AG04450 (cell line): ENCODE measurements at regions not wholly inside any gene's neighbourhood (a gene's known extent, or its start where the extent isn't known, plus 50 kb on each side); places are given as distances from the start of the nearest gene placed in this dataset.

Experiments
- CTCF ChIA-PET: fragments of 300-600, 350-600 bp; formaldehyde crosslinking; extraction: SDS; loops from one replicate; lab custom pipeline; 2022; ENCODE audit warnings: antibody characterized with exemption, inconsistent platforms; lab: Charles Lee
- POLR2A ChIA-PET: fragments of 350-600 bp; formaldehyde crosslinking; extraction: SDS; loops from one replicate; lab custom pipeline; 2021; ENCODE audit warnings: antibody characterized with exemption, inconsistent platforms; lab: Yijun Ruan, JAX
- DNase-seq: peaks from one replicate; pipeline ENCODE4 v3.0.0-alpha.2; 2011; ENCODE audit warnings: low read depth, low spot score
- H3K27ac ChIP-seq: one replicate; pipeline ENCODE4 v1.5.1; 2012; ENCODE audit warnings: low read depth, low read length, control low read depth
- H3K27me3 ChIP-seq: one replicate; pipeline ENCODE4 v1.6.0; 2012; ENCODE audit warnings: low read length; ENCODE audit not compliant: control insufficient read depth, insufficient read depth
- H3K4me3 ChIP-seq: 2 replicates; pipeline ENCODE4 v1.5.1; 2011; ENCODE audit warnings: mild to moderate bottlenecking, low read depth, low read length, control low read depth
- H3K9me3 ChIP-seq: 2 replicates; pipeline ENCODE4 v1.5.1; 2012; ENCODE audit warnings: low read length; ENCODE audit not compliant: control insufficient read depth, insufficient read depth
- TF ChIP-seq, protein P1 (sequence below): IDR thresholded peaks from 2 replicates; pipeline ENCODE4 v1.5.1; 2011; ENCODE audit warnings: low read depth, low read length, control low read depth, inconsistent platforms

DNA sequence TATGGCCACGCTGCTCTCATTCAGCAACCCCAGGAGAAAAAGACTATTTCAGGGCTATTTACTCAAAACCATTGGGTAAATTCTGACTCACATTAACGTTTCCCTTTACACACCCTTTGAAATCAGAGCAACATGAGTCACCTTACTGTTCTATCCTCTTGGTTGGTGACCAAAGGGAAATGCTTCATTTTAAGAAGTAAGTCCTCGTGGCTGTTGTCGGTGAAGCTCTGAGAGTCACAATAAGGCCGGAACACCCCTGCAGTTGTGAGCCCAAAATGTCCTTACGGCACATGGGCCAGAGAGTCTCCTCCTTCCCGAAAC, 56.3 kb upstream of the SPRY1 start:
- DNase-seq = peak; percentile 52
- no peaks in the 10 kb centered on the region for H3K27me3 ChIP-seq
- POLR2A ChIA-PET = no interaction called here
- H3K4me3 ChIP-seq = no peak overlapping the region
- H3K9me3 ChIP-seq = no peaks in the 10 kb centered on the region; the same call in 1 of the 2 replicates
- H3K27ac ChIP-seq = peak overlapping the region; percentile 52
- CTCF ChIA-PET = no interaction called here
- TF ChIP-seq, protein P1, sequence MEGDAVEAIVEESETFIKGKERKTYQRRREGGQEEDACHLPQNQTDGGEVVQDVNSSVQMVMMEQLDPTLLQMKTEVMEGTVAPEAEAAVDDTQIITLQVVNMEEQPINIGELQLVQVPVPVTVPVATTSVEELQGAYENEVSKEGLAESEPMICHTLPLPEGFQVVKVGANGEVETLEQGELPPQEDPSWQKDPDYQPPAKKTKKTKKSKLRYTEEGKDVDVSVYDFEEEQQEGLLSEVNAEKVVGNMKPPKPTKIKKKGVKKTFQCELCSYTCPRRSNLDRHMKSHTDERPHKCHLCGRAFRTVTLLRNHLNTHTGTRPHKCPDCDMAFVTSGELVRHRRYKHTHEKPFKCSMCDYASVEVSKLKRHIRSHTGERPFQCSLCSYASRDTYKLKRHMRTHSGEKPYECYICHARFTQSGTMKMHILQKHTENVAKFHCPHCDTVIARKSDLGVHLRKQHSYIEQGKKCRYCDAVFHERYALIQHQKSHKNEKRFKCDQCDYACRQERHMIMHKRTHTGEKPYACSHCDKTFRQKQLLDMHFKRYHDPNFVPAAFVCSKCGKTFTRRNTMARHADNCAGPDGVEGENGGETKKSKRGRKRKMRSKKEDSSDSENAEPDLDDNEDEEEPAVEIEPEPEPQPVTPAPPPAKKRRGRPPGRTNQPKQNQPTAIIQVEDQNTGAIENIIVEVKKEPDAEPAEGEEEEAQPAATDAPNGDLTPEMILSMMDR = no peak

DNA sequence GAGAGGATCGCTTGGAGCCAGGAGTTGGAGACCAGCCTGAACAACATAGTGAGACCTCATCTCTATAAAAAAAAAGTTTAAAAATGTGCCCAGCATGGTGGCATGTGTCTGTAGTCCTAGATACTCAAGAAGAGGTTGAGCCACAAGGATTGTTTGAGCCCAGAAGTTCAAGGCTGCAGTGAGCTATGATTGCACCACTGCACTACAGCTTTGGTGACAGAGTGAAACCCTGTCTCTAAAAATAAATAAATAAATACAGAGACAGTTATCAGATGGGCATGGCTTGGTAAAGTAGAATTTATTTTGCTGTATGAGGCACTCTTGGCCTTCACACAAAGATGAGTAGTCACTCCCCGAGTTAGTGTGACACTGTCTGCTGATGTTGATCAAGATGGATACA, 54.1 kb upstream of the SPRY1 start:
- Histone ChIP-seq H3K27ac (no peak overlapping the region), H3K9me3 (no peaks in the 10 kb centered on the region), H3K27me3 (no peaks in the 10 kb centered on the region), H3K4me3 (no peak overlapping the region)
- DNase-seq = no peak
- TF ChIP-seq, protein P1 = no peak
- POLR2A ChIA-PET = no interaction called here
- CTCF ChIA-PET = no interaction called here

DNA sequence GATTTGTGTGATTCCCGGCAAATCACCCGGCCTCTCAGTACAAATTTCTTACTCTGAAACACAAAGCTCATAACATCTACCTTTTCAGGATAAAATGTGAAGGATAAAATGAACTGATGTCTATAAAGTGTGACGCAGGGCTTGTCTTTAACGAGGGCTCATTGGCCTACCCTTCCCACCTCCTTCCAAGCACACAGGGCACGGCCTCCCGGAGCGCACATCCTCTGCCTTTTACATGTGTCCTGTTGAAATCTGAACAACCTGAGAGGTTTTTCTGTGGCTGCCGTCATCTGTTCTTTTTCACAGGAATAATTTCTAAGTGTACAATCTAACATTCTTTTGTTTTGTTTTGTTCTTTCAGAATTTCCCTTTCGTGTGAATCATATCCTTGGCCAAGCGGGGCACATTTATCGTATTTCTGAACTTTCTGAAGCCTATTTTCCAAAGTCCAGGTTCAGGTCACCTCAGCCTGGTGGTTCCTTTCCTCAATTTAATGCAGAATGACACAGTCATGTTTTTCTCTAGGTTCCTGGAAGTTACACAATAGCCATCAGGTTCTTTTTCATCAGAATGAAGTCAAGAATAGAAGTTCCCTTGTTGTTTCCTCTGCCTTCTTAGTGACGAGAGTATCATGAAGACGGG, 53.1 kb upstream of the SPRY1 start:
- Histone ChIP-seq H3K4me3 (no peak overlapping the region), H3K9me3 (no peaks in the 10 kb centered on the region), H3K27ac (no peak overlapping the region), H3K27me3 (no peaks in the 10 kb centered on the region)
- CTCF ChIA-PET = no interaction called here
- TF ChIP-seq, protein P1 = no peak
- POLR2A ChIA-PET = interaction anchor here (0.6 kb wide), 1 partner anchor 167 kb away, joined by 5 read pairs; no protein-coding TSS in a partner anchor
- DNase-seq = no peak

DNA sequence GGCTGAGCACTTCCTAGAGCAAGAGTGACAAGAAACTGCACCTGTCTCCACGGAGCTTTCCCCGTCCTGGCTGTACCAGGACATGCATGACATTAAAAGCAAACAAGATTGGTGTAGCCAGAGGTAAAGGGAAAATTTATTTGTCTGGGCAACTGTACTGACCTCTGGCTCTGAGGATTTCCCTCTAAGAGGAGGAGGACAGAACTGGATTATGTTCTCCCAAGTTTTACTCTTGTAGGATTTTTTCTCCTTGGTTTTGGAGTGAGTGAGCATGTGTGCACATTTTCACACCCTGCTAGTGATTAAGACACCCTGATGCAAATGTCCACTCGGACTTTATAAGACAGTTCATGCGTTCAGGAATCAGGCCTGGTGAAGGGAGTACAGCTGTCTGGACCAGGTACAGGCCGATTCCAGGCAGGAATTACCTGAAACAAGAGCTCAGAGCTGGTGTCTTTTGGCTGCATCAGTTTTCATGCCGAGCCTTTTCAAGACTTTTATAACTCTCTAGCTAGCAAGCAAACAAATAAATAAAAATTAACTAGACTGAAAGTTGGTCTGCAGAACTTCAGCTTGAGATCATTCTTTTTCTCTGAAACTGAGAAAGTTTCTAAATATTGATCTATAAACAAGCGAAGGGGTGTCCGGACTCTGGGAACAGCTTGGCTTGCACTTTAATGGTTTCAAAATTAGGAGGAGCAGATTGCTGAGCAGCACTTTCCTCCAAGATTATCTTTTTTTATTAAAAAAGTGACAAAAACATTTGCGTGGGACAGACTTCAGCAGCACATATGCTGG, 51.3 kb upstream of the SPRY1 start:
- H3K4me3 ChIP-seq = no peak overlapping the region
- no peak for DNase-seq
- H3K27me3 ChIP-seq = no peaks in the 10 kb centered on the region
- ChIA-PET POLR2A (no interaction called here), CTCF (no interaction called here)
- TF ChIP-seq, protein P1 = no peak
- H3K27ac ChIP-seq = no peak overlapping the region
- no peaks in the 10 kb centered on the region for H3K9me3 ChIP-seq

DNA sequence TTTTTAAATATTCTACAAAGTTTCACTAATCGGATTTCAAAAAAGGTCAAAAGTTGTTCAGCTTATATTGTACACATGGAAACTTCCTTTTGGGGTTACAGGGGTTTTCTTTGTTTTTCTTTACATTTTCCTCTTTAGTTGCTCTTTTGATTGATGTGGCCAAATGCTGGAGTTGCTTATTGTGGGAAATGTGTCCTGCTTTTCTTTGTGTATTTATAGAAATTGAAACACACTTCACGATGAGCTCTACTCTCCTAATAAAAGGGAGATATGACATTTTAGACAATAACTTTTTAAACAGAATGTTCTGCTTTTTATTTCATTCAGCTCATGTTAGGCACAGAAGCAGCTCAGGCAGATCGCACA, 50.7 kb upstream of the SPRY1 start:
- TF ChIP-seq, protein P1 = no peak
- no peak overlapping the region for H3K4me3 ChIP-seq
- no peaks in the 10 kb centered on the region for H3K9me3 ChIP-seq
- ChIA-PET POLR2A (no interaction called here), CTCF (interaction anchor here (0.7 kb wide), 1 partner anchor 896 kb away, joined by 3 read pairs; no protein-coding TSS in a partner anchor)
- no peak for DNase-seq
- no peaks in the 10 kb centered on the region for H3K27me3 ChIP-seq
- H3K27ac ChIP-seq = no peak overlapping the region
